MM.1S (cell line): ENCODE measurements at regions not wholly inside any gene's neighbourhood (a gene's known extent, or its start where the extent isn't known, plus 50 kb on each side); places are given as distances from the start of the nearest gene placed in this dataset.

Experiments used
- DNase-seq: peaks from one replicate; pipeline ENCODE4 v3.0.0-alpha.2; 2015
- H2AFZ ChIP-seq: fragments of 300-600 bp; sonication (generic); 2 replicates; pipeline ENCODE4 v1.6.0; 2016; ENCODE audit warnings: antibody characterized with exemption, low read length
- H3F3A ChIP-seq: fragments of 300-600 bp; sonication (generic); 2 replicates; pipeline ENCODE4 v1.6.1; 2016; ENCODE audit warnings: mild to moderate bottlenecking, antibody characterized with exemption, low read length, moderate library complexity, mixed read lengths; ENCODE audit not compliant: insufficient read depth
- H3K27ac ChIP-seq: fragments of 300-600 bp; sonication (generic); 2 replicates; pipeline ENCODE4 v1.5.1; 2016; ENCODE audit warnings: mild to moderate bottlenecking, low read length
- H3K27me3 ChIP-seq: fragments of 300-600 bp; sonication (generic); replicated peaks from 2 replicates; pipeline ENCODE4 v1.6.0; 2016; ENCODE audit warnings: low read length; ENCODE audit not compliant: insufficient read depth
- H3K36me3 ChIP-seq: fragments of 300-600 bp; sonication (generic); replicated peaks from 2 replicates; pipeline ENCODE4 v1.6.1; 2016; ENCODE audit warnings: mild to moderate bottlenecking, low read length, mixed read lengths; ENCODE audit not compliant: insufficient read depth
- H3K4me1 ChIP-seq: fragments of 300-600 bp; sonication (generic); 2 replicates; pipeline ENCODE4 v1.6.1; 2016; ENCODE audit warnings: low read length, mixed read lengths
- H3K4me2 ChIP-seq: fragments of 300-600 bp; sonication (generic); 2 replicates; pipeline ENCODE4 v1.6.0; 2016; ENCODE audit warnings: low read depth, low read length
- H3K4me3 ChIP-seq: fragments of 300-600 bp; sonication (generic); 2 replicates; pipeline ENCODE4 v1.5.1; 2016; ENCODE audit warnings: low read length, mixed read lengths
- H3K79me2 ChIP-seq: fragments of 300-600 bp; sonication (generic); 2 replicates; pipeline ENCODE4 v1.6.1; 2016; ENCODE audit warnings: mixed run types, low read length, mixed read lengths
- H3K9ac ChIP-seq: fragments of 300-600 bp; sonication (generic); 2 replicates; pipeline ENCODE4 v1.6.1; 2016; ENCODE audit warnings: low read length, mixed read lengths
- H3K9me2 ChIP-seq: fragments of 300-600 bp; sonication (generic); replicated peaks from 2 replicates; pipeline ENCODE4 v1.6.1; 2016; ENCODE audit warnings: mild to moderate bottlenecking, low read length, mixed read lengths; ENCODE audit not compliant: insufficient read depth
- H3K9me3 ChIP-seq: fragments of 300-600 bp; sonication (generic); replicated peaks from 2 replicates; pipeline ENCODE4 v1.6.1; 2016; ENCODE audit warnings: mild to moderate bottlenecking, low read length, mixed read lengths; ENCODE audit not compliant: insufficient read depth
- H4K20me1 ChIP-seq: fragments of 300-600 bp; sonication (generic); 2 replicates; pipeline ENCODE4 v1.6.1; 2016; ENCODE audit warnings: mild to moderate bottlenecking, low read length, moderate library complexity, mixed read lengths; ENCODE audit not compliant: insufficient read depth
- EZH2 ChIP-seq: fragments of 300-600 bp; sonication (generic); optimal IDR thresholded peaks from 2 replicates; pipeline ENCODE3; 2017; ENCODE audit warnings: low read depth, mild to moderate bottlenecking, antibody characterized with exemption, low read length, mixed read lengths
- EZH2phosphoT487 ChIP-seq: fragments of 300-600 bp; sonication (generic); IDR thresholded peaks from 2 replicates; pipeline ENCODE4 v1.6.1; 2018; ENCODE audit warnings: antibody characterized with exemption, low read length
- TF ChIP-seq, protein P1 (sequence below): fragments of 300-600 bp; sonication (generic); IDR thresholded peaks from 2 replicates; pipeline ENCODE4 v1.5.1; 2016; ENCODE audit warnings: antibody characterized with exemption, low read length, mixed read lengths

- Histone ChIP-seq H3K9ac (no peak overlapping the region), H2AFZ (no peak overlapping the region), H3K27me3 (no peaks in the 10 kb centered on the region), H3K27ac (no peak overlapping the region), H3F3A (no peaks in the 10 kb centered on the region), H3K36me3 (no peaks in the 10 kb centered on the region), H3K9me2 (no peaks in the 10 kb centered on the region), H3K4me1 (no peaks in the 10 kb centered on the region), H3K4me3 (no peak overlapping the region), H3K9me3 (no peaks in the 10 kb centered on the region), H3K79me2 (no peaks in the 10 kb centered on the region), H4K20me1 (no peaks in the 10 kb centered on the region), H3K4me2 (no peak overlapping the region)
- DNase-seq = no peak
- TF ChIP-seq, protein P1, sequence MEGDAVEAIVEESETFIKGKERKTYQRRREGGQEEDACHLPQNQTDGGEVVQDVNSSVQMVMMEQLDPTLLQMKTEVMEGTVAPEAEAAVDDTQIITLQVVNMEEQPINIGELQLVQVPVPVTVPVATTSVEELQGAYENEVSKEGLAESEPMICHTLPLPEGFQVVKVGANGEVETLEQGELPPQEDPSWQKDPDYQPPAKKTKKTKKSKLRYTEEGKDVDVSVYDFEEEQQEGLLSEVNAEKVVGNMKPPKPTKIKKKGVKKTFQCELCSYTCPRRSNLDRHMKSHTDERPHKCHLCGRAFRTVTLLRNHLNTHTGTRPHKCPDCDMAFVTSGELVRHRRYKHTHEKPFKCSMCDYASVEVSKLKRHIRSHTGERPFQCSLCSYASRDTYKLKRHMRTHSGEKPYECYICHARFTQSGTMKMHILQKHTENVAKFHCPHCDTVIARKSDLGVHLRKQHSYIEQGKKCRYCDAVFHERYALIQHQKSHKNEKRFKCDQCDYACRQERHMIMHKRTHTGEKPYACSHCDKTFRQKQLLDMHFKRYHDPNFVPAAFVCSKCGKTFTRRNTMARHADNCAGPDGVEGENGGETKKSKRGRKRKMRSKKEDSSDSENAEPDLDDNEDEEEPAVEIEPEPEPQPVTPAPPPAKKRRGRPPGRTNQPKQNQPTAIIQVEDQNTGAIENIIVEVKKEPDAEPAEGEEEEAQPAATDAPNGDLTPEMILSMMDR = no peak
- no peak for TF ChIP-seq EZH2
- no peak for TF ChIP-seq EZH2phosphoT487
These were observed 411.1 kb upstream of the RGMA start for GRCh38 chr15:93500155-93500554.

DNA sequence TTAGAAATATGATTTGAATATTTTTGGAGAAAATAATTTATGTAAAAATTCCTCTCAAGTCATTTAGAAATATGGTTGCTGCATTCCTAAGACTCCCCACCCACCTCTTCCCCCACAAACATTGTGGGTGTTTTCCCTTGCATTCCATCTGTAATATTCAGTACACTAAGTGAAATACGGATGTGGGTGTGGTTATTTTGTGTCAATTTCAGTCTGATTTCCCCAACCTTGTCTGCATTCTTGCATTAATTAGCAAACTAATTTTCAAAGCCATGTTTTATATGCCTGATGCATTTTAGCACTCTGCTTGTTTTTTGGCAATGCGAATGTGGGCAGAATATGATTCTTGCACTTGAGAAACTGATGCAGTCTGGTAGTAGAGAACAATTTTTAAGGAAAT is 408.3 kb upstream of the RGMA start:
- no peak overlapping the region for H3K9ac ChIP-seq
- no peaks in the 10 kb centered on the region for H4K20me1 ChIP-seq
- H3K4me1 ChIP-seq = no peaks in the 10 kb centered on the region
- no peaks in the 10 kb centered on the region for H3K36me3 ChIP-seq
- H3F3A ChIP-seq = no peaks in the 10 kb centered on the region
- H3K27me3 ChIP-seq = no peaks in the 10 kb centered on the region
- DNase-seq = no peak
- H3K9me2 ChIP-seq = no peaks in the 10 kb centered on the region
- H2AFZ ChIP-seq = no peak overlapping the region
- no peak overlapping the region for H3K27ac ChIP-seq
- no peaks in the 10 kb centered on the region for H3K9me3 ChIP-seq
- H3K4me2 ChIP-seq = no peak overlapping the region
- no peaks in the 10 kb centered on the region for H3K79me2 ChIP-seq
- no peak overlapping the region for H3K4me3 ChIP-seq
- TF ChIP-seq, protein P1 = no peak
- no peak for TF ChIP-seq EZH2phosphoT487
- no peak for TF ChIP-seq EZH2

DNA sequence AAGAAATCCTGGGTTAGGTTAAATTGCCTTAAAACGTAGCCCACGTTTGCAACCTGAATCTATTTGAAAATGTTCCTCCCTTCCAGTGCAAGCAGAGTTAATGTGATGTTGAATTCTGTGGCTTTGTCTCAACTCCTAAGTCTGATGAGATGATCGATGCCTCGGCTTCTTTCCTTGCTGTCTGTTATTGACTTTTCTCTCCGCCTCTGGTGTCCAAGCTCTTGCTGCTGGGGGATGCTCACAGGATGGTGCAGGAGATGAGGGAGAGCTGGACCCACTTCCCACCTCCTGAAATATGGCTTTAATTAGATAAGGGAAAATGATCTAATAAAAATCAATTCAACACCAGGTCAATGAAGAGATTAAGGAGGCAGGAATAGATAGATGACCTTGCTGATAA is 407.9 kb upstream of the RGMA start:
- Histone ChIP-seq H3K4me1 (no peaks in the 10 kb centered on the region), H3K27ac (no peak overlapping the region), H3F3A (no peaks in the 10 kb centered on the region), H4K20me1 (no peaks in the 10 kb centered on the region), H3K9me2 (no peaks in the 10 kb centered on the region), H3K4me3 (no peak overlapping the region), H3K9ac (no peak overlapping the region), H3K9me3 (no peaks in the 10 kb centered on the region), H3K79me2 (no peaks in the 10 kb centered on the region), H3K4me2 (no peak overlapping the region), H3K27me3 (no peaks in the 10 kb centered on the region), H3K36me3 (no peaks in the 10 kb centered on the region), H2AFZ (no peak overlapping the region)
- no peak for TF ChIP-seq EZH2
- TF ChIP-seq, protein P1 = no peak
- no peak for DNase-seq
